Body of pancreas (tissue), 4 donors: ENCODE measurements at regions not wholly inside any gene's neighbourhood (a gene's known extent, or its start where the extent isn't known, plus 50 kb on each side); places are given as distances from the start of the nearest gene placed in this dataset.

Experiments used
- ATAC-seq: fragments of 150-250 bp; one replicate; pipeline ENCODE4 v1.9.1; 2016
- DNase-seq, 4 donors: peaks; one replicate each; pipeline ENCODE4 v3.0.0-alpha.2; 2019
- H3K27ac ChIP-seq, 4 donors: fragments of 200-600 bp; sonication (generic); 1 replicate in 3 of 4; 2 replicates in 1 of 4; pipeline versions ENCODE4 v1.5.1 to v1.6.1; 2016 to 2019; ENCODE audit warnings: mild to moderate bottlenecking in 1 of 4, mixed read lengths in 1 of 4, moderate library complexity in 1 of 4
- H3K27me3 ChIP-seq, 2 donors: fragments of 200-600 bp; sonication (generic); one replicate each; pipeline ENCODE4 v1.6.0; 2016; ENCODE audit warnings: mild to moderate bottlenecking in 1 of 2
- H3K36me3 ChIP-seq, 2 donors: fragments of 200-600 bp; sonication (generic); replicated peaks in 1 of 2; 2 replicates each; pipeline ENCODE4 v1.5.1; 2016; ENCODE audit warnings: low read depth in 2 of 2; ENCODE audit not compliant: insufficient read depth in 1 of 2
- H3K4me1 ChIP-seq: fragments of 200-600 bp; sonication (generic); one replicate; pipeline ENCODE4 v1.6.0; 2016
- H3K4me3 ChIP-seq, 2 donors: fragments of 200-600 bp; sonication (generic); 1 replicate in 1 of 2; 2 replicates in 1 of 2; pipeline ENCODE4 v1.5.1; 2016 to 2019
- H3K9me3 ChIP-seq, 3 donors: fragments of 200-600 bp; sonication (generic); 1 replicate in 2 of 3; 2 replicates in 1 of 3; pipeline ENCODE4 v1.5.1; 2016
- POLR2A ChIP-seq, 3 donors: fragments of 450-650 bp; IDR thresholded peaks; one replicate each; pipeline ENCODE4 v1.6.1; 2016; ENCODE audit warnings: antibody characterized with exemption in 3 of 3, mild to moderate bottlenecking in 2 of 3
- WGBS, 2 donors: methylation state at CpG; one replicate each; pipeline ENCODE4 v1.1.5; 2017; 5-methylcytosine and 5-hydroxymethylcytosine counted together
- intact Hi-C: fragments of 100-400 bp; cut with DNase I; formaldehyde crosslinking; loops from one replicate; pipeline ENCODE4 v1.15.1; 2023
- TF ChIP-seq, protein P1 (sequence below), 7 experiments: fragments of 450-650 bp in 4 of 7; fragments of 200-600 bp in 3 of 7; sonication (generic) in 3 of 7; IDR thresholded peaks; one replicate each; pipeline ENCODE4 v1.5.1; 2016 to 2019; ENCODE audit warnings: antibody characterized with exemption in 7 of 7

DNA sequence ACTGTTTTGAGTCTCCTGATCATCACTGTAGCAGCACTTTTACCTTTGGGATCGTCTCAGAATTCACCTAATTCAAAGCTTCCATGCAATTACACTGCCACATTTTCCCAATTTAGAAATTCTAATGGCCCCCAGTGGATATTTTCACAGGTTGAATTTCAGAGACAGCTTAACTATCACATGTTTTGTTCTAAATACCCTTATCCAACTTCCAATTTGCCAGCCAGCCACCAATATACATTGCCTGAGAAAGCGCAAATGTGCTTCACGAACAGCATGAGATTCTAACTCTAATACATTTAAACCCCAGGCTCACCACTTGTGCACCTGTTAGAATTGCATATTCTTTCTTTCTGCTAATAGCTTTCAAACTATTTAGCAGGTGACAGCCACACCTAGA, 1160.9 kb upstream of the TMEM132C start:
- Histone ChIP-seq H3K4me3 (no peak overlapping the region), H3K36me3 (no peaks in the 10 kb centered on the region), H3K4me1 (peaks cover 12% of the 10 kb centered on the region), H3K27ac (no peak overlapping the region), H3K27me3 (no peaks in the 10 kb centered on the region), H3K9me3 (no peaks in the 10 kb centered on the region)
- DNase-seq = no peak
- TF ChIP-seq, protein P1, sequence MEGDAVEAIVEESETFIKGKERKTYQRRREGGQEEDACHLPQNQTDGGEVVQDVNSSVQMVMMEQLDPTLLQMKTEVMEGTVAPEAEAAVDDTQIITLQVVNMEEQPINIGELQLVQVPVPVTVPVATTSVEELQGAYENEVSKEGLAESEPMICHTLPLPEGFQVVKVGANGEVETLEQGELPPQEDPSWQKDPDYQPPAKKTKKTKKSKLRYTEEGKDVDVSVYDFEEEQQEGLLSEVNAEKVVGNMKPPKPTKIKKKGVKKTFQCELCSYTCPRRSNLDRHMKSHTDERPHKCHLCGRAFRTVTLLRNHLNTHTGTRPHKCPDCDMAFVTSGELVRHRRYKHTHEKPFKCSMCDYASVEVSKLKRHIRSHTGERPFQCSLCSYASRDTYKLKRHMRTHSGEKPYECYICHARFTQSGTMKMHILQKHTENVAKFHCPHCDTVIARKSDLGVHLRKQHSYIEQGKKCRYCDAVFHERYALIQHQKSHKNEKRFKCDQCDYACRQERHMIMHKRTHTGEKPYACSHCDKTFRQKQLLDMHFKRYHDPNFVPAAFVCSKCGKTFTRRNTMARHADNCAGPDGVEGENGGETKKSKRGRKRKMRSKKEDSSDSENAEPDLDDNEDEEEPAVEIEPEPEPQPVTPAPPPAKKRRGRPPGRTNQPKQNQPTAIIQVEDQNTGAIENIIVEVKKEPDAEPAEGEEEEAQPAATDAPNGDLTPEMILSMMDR (IDR thresholded peaks at IDR 0.05) = no peak
- TF ChIP-seq POLR2A (IDR thresholded peaks at IDR 0.05) = no peak
- ATAC-seq = no peak
- 87 to 88% methylated on average over 3 of the region's 3 CpGs for WGBS, 2 donors
- intact Hi-C loops = no loop called here

DNA sequence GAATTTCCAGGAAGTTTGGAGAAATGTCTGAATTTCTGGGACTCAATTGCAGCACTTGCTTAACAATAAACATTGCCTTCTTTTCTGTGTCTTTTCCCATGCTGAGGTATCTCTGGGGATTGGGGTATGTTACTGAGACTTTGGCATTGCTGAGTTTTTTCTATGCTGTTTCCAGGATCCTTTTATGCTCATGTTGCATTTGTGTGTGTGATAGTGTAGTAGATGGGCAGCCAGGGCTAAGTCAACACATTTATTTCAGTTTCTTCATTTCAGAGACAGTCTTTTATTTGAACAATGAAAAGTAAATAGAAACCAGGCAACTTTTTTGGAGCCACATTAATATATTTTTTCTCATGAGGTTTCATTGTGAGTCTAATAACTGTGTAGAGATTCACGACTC, 1160.3 kb upstream of the TMEM132C start:
- DNase-seq (no peak), ATAC-seq (no peak)
- WGBS, 2 donors = 17 to 22% methylated on average over 1 of the region's 1 CpG
- Histone ChIP-seq H3K4me1 (peaks cover 12% of the 10 kb centered on the region), H3K9me3 (no peaks in the 10 kb centered on the region), H3K36me3 (no peaks in the 10 kb centered on the region), H3K27me3 (no peaks in the 10 kb centered on the region), H3K27ac (peak overlapping the region in 1 of 4 donors; percentile 23), H3K4me3 (no peak overlapping the region)
- TF ChIP-seq, protein P1 (IDR thresholded peaks at IDR 0.05) = no peak
- TF ChIP-seq POLR2A (IDR thresholded peaks at IDR 0.05) = no peak
- intact Hi-C loops = no loop called here

DNA sequence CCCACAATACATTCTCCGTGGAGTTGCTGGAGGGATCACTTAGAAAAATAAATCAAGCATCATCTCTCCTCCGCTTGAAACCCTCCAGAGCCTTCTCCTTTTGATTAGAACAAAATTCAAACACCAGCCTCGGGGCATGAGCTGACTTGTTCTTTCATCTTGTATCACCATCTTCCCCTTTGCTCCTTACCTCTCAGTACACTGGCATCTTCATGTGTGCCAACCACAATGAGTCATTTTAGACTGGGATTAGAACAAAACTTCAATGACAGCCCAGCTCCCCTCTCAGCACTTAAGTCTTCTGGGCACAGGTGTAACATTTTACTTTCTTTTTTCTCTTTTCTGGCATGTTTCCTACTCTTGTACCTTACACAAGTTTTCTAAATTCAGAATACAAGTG, 1159.2 kb upstream of the TMEM132C start:
- 67 to 77% methylated on average over 3 of the region's 3 CpGs for WGBS, 2 donors
- Histone ChIP-seq H3K9me3 (no peaks in the 10 kb centered on the region), H3K4me3 (no peak overlapping the region), H3K4me1 (peaks cover 12% of the 10 kb centered on the region), H3K36me3 (no peaks in the 10 kb centered on the region), H3K27me3 (no peaks in the 10 kb centered on the region), H3K27ac (no peak overlapping the region)
- TF ChIP-seq, protein P1 (IDR thresholded peaks at IDR 0.05) = no peak
- no peak for TF ChIP-seq POLR2A (IDR thresholded peaks at IDR 0.05)
- intact Hi-C loops = no loop called here
- no peak for DNase-seq
- no peak for ATAC-seq

DNA sequence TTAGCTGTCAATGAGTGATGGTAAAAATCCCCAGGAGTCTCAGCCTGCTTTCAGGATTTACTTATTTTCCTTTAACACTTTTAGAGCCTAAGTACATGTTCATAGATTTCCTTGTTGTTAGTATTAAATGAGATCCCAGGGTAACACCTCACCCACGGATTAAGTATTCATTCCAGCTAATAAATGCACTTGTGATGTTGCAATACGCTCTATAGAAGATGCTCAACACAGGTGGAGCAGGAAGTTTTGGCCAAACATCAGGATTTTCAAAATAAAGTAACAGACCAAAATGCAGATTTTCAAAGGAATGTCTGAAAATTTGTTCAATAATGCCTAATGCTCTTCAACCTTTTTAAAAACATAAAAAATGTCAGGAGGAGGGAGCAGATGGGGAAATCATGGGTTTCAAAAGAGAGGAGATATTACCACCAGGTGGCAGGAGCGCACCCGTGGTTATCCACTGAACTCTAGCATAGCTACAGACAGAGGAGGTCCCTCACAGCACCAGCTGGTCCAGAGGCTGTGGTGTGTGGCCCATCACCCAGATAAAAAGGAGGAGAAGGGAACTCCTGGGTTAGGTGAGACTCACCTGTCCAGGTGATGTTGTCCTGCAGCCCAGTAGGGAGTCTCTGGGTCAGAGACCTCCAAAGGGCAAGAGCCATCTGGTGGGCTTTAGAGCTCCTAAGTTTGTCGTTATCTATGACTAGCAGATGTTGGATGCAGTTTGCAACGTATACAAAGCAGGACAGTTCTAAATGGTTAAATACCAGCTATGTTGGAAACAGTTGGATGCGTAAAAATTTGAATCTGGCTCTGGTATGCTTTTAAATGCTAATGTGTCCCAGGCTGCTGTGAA, 1158.4 kb upstream of the TMEM132C start:
- Histone ChIP-seq H3K4me3 (no peak overlapping the region), H3K27ac (no peak overlapping the region), H3K9me3 (no peaks in the 10 kb centered on the region), H3K27me3 (no peaks in the 10 kb centered on the region), H3K4me1 (peaks cover 12% of the 10 kb centered on the region), H3K36me3 (no peaks in the 10 kb centered on the region)
- ATAC-seq (peak; percentile 48), DNase-seq (peak; percentile 49 to 70 (median 60))
- intact Hi-C loops = no loop called here
- TF ChIP-seq, protein P1 (IDR thresholded peaks at IDR 0.05) = peak; percentile 46 to 61 (median 58)
- no peak for TF ChIP-seq POLR2A (IDR thresholded peaks at IDR 0.05)
- 44 to 48% methylated on average over 7 of the region's 7 CpGs for WGBS, 2 donors

DNA sequence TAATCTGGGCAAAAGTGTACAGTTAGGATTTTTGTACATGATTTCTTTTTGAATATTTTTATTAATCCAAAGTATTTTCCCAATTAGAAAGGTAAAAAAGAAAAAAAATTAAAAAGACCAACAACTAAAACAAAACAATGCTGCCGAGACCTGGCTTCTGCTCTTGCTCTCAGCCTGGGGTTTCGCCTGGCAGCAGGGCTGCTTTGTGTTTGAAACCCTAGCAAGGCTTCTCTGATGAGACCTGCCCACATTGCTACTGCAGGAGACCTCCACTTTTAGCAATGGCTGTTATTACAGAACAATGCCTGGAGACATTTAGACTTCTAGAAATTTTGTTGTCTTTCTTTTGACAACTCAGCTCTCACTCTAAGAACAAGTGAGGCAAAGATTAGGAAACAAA, 1153.0 kb upstream of the TMEM132C start:
- H3K9me3 ChIP-seq = no peaks in the 10 kb centered on the region
- 68 to 75% methylated on average over 2 of the region's 2 CpGs for WGBS, 2 donors
- no peaks in the 10 kb centered on the region for H3K27me3 ChIP-seq
- DNase-seq (no peak), ATAC-seq (no peak)
- no peak overlapping the region for H3K27ac ChIP-seq
- TF ChIP-seq, protein P1 (IDR thresholded peaks at IDR 0.05) = no peak
- no peak for TF ChIP-seq POLR2A (IDR thresholded peaks at IDR 0.05)
- intact Hi-C loops = no loop called here
- no peaks in the 10 kb centered on the region for H3K36me3 ChIP-seq
- H3K4me3 ChIP-seq = no peak overlapping the region
- no peaks in the 10 kb centered on the region for H3K4me1 ChIP-seq
